Posterior cingulate gyrus (tissue), 11 donors: ENCODE measurements at regions not wholly inside any gene's neighbourhood (a gene's known extent, or its start where the extent isn't known, plus 50 kb on each side); places are given as distances from the start of the nearest gene placed in this dataset.
A peak's percentile ranks its signal among the peaks of the same experiment; 100 is the strongest.
"Not testable (repeated sequence)": the region's sequence is repeated elsewhere in the genome, so short reads cannot be mapped to it uniquely, and the experiment has no call there.

Experiments
- DNase-seq, 10 donors: peaks; one replicate each; pipeline versions ENCODE4 v3.0.0 to v3.0.0-alpha.2; 2020 to 2021; ENCODE audit warnings: mixed read lengths in 3 of 10
- intact Hi-C: fragments of 100-400 bp; cut with DNase I; formaldehyde crosslinking; loops from one replicate; pipeline ENCODE4 v1.15.1; 2023

DNA sequence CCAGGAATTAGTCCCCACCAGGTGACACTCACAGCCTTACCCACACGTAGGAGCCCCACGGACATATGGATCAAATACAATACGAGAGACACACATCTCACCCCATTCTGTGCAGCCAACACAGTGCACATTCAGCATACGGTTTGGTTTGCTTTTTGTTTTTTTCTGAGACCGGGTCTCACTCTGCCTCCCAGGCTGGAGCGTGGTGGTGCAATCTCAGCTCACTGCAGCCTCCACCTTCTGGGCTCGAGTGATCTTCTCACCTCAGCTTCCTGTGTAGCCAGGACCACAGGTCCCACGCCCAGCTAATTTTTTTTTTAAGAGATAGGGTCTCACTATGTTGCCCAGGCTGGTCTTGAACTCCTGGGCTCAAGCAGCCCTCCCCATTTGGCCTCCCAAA is 102.8 kb downstream of the POTEB start:
- intact Hi-C loops, DNase-seq: not testable (repeated sequence)

DNA sequence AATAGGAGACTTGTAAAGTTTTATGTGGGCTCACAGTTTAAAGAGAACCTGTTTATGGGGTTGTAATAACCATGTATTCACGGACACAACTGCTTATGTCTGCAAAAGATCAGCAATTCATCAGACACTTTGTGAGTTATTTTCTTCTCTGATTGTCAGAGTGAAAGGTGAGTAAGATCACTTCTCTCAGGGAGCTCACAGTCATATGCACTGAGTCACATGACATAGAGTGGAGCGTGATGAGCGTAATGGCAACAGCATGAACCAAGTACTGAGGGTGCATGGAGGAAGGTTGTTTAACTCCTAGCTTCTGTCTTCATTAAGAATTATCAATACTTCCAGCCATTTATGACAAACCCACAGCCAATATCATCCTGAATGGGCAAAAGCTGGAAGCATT is 111.0 kb downstream of the POTEB start:
- intact Hi-C loops, DNase-seq: not testable (repeated sequence)

DNA sequence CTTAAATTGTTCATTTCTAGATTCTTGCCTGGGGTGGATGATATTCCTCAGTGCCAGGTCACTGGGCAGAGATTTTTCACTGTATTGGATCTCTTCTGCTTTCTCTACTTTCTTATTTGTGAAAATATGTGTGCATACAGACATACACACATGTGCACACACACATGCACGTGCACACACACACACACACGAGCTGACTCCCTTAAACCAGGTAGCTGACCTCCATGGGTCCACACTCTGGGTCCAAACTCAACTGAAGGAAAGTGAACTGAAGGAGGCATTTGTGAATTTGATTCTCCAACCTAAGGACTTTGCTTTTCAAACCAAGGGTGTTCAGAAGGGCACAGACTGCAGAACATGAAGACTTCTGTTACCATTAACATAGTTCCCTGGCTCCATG is 113.8 kb downstream of the POTEB start:
- DNase-seq, intact Hi-C loops: not testable (repeated sequence)

DNA sequence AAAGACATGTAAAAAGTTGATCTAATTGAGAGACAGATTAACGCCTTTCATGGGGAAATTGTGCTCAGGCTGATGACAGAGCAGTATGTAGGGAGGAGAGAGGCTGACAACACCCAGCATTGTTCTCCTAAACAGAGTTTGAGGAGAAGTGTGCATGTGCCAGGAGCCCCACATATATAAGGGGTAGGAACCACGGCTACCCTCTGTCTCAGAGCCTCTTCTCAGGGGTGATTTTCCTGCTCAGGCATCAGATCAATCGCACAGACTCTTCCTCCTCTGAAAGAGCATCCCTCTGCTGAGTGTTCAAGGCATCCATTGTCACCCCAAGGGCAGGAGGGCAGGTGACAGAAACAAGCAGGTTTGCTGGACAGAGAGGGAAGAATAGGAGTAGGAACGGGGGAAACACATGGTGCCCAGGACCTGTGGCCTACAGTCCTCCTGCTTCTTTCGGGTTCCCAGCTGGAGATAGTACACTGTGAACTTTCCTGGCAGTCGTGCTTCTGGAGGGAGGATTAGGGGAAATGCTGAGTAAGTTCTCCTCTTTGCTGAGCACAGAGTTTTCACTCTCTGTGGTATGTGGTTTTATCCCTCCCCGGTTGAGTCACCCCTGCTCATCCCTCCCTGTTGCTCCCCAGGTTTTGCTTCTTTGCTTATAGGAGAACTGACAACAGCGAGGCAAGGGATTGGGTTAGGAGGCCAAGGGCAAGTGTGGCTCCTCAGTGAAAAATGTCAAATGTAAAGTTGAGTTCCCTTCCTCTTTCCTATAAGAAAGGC is 117.1 kb downstream of the POTEB start:
- intact Hi-C loops = not testable (repeated sequence)
- DNase-seq = peak in 1 of 10 donors; percentile 8

DNA sequence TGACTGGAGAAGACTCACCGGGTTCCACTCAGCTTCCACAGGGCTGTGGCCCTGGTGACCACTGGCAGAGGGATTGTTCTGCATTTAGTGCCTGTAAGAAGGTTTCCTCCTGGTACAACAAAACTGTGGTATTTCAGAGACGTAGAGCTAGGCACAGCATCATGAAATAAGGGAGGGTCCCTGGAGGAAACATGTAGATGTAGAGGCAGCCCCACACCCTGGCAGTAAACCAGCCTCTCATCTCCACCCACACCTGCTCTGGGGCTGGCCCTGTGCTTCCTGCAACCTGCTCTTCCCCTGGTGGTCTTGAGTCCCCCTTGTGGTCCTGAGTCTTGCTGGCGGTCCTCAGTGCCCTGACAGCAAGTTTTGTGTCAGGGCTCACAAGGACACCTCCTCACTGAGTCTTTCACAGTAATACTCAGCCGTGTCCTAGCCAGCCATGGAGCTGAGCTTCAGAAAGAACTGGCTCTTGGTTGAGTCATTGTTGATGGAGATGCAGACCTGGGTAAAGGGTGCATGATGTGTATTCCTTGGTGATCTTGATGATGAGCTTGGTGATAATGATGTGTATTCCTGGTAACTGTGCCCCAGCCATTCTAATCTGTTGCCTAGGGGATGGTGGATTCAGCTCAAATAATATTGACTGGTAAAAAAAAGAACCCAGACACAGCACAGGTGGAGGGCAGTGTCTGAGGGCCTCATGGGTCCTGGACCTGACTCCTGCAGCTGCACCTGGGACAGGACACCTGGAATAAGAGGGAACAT is 118.0 kb downstream of the POTEB start:
- intact Hi-C loops = not testable (repeated sequence)
- peak in 1 of 10 donors; percentile 5 for DNase-seq

DNA sequence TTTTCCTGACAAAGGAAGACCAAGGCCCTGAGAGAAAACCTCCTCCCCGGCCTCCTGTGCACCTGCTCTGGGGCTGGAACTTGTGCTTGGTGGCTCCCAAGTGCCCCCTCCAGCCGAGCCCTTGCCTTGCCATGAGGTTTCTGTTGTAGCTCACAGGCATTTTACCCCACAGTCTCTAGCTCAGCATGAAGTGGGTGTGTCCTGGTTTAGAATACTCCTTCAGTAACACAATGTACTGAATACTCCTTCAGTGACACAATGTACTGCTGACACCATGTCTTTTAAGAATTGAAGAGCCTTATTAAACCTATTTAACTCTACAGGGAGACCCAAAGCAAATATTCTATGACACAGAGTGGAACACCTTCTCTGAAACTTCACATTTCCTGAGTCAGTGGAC is 123.7 kb downstream of the POTEB start:
- intact Hi-C loops, DNase-seq: not testable (repeated sequence)

DNA sequence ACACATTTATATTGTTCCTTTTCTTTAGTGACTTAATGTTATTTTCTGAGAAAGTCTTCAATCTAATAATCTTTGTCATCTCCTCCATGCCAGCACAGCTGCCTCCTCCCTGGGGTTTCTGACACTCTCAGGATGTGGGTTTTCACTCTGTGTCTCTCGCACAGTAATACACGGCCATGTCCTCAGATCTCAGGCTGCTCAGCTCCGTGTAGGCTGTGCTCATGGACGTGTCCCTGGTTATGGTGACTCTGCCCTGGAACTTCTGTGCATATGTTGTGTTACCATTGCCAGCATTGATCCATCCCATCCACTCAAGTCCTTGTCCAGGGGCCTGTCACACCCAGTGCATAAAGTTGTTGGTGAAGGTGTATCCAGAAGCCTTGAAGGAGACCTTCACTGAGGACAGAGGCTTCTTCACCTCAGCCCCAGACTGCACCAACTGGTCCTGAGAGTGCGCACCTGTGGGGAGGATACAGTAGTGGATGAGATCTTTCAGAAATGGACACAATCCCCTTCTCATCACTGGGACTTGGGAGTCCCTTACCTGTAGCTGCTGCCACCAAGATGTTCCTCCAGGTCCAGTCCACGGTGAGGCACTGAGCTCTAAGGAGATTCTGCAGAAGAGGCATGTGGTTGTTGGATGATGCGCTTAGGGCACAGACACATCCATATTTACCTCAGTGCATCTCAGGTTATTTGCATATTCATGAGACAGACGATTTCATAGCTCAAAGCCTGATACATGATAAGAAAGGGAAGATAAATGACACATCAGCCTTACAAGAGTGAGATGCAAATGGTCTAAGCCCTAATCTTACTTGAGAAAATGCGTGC is 125.2 kb downstream of the POTEB start:
- intact Hi-C loops = not testable (repeated sequence)

DNA sequence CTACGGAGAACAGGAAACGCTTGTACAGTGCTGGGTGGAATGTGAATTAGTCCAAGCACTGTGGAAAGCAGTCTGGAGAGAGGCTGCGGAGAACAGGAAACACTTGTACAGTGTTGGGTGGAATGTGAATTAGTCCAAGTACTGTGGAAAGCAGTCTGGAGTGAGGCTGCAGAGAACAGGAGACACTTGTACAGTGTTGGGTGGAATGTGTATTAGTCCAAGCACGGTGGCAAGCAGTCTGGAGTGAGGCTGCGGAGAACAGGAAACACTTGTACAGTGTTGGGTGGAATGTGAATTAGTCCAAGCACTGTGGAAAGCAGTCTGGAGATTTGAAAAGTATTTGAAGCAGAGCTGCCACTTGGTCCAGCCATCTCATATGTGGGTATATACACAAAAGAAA is 128.4 kb downstream of the POTEB start:
- intact Hi-C loops, DNase-seq: not testable (repeated sequence)

More for the DNA sequence above, 125.2 kb downstream of the POTEB start:
- not testable (repeated sequence) for DNase-seq

DNA sequence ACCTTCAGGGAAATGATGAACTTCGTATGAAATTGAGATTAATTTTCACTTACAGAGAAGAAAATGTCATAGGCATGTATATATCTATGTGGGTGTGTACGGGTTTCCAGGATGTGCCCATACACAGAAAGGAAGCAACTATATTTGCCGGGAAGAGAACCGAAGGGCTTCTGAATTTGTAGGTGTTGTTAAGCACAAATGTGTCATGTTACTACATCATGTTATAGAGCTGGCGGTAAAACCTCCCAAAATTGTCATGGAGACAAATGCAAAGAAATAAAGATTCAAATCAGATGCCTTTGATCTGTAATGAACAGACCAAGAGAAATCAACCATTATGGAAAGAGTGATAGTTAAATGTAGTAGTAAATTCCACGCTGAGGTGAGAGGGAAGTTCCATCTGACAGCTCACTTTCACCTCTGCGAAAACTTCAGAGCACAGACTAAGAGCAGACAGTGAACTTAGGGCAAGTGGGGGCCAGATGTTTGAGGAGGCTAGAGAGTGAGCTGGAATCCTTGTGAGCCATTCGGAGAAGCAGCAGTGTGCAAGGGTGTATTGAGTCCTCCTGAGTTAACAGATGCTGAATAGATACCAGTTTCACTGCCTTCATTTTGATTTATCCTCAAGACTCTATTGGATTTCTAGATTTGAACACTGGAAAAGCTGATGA is 133.2 kb downstream of the POTEB start:
- DNase-seq = not testable (repeated sequence)

DNA sequence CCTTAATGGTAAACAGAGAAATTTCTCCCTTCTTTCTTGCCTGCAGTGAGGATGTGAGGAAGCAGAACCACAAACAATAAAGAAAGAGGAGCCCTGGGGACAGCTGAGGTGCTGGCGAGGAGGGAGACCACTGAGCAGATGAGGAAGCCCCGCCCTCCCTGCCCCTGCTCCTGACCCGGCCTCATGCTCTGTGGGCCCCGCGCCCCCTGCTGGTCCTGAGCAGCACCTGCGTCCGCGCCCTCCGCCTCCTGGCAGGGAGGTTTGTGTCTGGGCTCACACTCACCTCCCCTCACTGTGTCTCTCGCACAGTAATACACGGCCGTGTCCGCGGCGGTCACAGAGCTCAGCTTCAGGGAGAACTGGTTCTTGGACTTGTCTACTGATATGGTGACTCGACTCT is 135.5 kb downstream of the POTEB start:
- intact Hi-C loops = not testable (repeated sequence)

More for the DNA sequence above, 133.2 kb downstream of the POTEB start:
- intact Hi-C loops = not testable (repeated sequence)

DNA sequence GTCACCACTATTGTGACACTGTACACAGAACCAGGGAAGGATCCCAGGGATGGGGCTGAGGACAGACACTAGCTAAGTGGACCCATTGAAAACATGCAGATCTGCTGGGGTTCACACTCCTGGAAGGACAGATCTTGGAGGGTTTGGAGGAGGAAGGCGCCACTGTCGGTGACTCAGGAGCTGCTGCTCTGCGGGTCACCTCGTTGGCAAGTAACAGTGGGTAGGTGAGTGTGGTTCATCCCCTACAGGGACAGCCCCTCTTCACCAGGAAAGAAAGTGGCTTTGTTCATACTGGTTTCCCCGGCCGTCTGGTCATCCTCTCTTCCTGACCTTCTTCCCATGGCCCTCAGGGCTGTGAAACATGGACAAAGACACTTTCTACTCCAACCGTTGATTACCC is 139.5 kb downstream of the POTEB start:
- intact Hi-C loops, DNase-seq: not testable (repeated sequence)

More for the DNA sequence above, 135.5 kb downstream of the POTEB start:
- DNase-seq = not testable (repeated sequence)

DNA sequence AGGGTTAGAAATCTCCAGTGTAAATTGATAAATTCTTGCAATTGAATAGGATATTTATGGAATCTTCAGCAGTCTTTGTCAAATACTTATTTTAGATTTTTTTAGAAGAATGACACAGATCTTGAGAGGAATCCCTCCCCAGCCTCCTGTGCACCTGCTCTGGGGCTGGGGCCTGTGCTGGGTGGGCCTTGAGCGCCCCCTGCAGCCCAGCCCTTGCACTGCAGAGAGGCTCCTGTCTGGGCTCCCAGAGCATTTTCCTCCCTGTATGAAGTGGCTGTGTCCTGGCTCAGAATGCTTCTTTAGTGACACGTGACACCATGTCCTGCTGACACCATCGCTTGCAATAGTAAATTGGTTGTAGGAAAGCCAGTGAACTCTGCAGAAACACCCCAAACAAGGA is 141.1 kb downstream of the POTEB start:
- intact Hi-C loops, DNase-seq: not testable (repeated sequence)

DNA sequence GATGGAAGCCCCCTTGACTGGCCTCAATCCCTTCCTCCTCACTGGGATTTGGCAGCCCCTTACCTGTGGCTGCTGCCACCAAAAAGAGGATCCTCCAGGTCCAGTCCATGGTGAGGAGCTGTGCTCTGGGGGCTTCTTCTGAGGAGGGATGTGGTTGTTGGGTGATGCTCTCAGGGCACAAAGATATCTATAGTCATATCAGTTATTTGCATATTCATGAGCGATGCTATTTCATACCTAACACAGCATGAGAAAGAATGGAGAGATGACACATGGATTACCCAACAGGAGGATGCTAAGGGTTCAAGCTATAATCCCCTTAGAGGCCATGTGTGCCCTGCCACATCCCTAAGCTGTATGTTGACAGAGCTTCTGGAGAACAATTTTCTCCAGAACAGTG is 141.7 kb downstream of the POTEB start:
- intact Hi-C loops = not testable (repeated sequence)

DNA sequence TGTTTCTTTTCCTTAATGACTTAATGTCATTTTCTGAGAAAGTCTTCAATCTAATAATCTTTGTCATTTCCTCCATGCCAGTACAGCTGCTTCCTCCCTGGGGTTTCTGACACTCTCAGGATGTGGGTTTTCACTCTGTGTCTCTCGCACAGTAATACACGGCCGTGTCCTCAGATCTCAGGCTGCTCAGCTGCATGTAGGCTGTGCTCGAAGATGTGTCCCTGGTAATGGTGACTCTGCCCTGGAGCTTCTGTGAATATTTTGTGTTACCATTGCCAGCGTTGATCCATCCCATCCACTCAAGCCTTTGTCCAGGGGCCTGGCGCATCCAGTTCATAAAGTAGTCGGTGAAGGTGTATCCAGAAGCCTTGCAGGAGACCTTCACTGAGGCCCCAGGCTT is 142.2 kb downstream of the POTEB start:
- DNase-seq, intact Hi-C loops: not testable (repeated sequence)

More for the DNA sequence above, 141.7 kb downstream of the POTEB start:
- not testable (repeated sequence) for DNase-seq

DNA sequence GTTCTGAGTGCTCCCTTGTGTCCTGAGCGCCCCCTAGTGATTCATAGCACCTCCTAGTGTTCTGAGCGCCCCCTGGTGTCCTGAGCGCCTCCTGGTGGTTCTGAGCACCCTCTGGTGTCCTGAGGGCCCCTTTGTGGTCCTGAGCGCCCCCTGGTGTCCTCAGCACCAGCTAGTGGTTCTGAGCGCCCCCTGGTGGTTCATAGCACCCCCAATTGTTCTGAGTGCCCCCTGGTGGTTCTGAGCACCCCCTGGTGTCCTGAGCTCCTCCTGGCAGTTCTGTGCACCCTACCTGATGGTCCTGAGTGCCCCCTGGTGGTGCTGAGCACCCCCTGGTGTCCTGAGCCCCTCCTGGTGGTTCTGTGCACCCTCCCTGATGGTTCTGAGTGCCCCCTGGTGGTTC is 146.0 kb downstream of the POTEB start:
- DNase-seq, intact Hi-C loops: not testable (repeated sequence)

DNA sequence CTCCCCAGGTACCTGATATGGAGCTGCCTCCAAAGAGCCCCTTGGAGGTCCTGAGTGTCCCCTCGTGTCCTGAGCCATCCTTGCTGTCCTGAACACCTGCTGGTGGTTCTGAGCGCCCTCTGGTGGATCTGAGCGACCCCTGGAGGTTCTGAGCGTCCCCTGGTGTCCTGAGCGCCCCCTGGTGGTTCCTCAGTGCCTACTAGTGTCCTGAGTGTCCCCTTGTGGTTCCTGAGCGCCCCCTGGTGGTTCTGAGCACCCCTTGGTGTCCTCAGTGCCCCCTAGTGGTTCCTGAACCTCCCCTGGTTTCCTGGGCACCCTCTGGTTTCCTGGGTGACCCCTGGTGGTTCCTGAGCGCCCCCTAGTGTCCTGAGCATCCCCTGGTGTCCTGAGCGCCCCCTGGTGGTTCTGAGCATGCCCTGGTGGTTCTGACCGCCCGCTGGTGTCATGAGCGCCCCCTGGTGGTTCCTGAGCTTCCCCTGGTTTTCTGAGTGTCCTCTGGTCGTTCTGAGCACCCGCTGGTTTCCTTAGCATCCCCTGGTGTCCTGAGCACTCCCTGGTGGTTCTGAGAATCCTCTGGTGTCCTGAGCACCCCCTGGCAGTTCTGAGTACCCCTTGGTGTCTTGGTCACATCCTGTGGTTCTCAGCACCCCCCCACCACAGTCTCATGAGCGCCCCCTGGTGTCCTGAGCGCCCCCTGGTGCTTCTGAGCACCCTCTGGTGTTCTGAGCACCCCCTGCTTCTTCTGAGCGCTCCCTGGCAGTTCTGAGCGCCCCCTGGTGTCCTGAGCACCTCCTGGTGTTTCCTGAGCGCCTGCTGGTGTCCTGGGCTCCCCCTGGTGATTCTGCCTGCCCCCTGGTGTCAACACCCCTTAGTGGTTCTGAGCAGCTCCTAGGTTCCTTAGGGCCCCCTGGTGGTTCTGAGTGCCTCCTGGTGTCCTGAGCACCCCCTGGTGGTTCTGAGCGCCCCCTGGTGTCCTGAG is 146.8 kb downstream of the POTEB start:
- intact Hi-C loops, DNase-seq: not testable (repeated sequence)

DNA sequence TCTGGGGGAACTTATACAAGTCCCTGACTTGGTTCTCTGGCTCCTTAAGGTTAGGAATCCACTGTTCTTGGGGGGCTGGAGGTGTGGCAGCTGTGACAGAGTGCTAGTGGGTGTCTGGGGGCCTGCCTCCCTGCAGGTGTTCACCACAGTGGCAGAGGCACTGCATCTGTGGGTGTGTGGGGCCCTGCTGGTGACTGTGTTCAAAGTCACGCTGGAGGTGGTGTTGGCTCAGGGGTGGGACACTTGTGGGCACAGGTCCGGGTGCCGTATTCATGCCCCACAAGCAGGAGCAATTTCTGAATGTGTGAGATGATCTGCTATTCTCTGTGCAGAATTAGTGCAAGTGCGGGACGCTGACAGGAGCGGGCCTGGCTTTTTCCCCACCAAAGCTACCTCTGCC is 152.5 kb downstream of the POTEB start:
- DNase-seq, intact Hi-C loops: not testable (repeated sequence)

DNA sequence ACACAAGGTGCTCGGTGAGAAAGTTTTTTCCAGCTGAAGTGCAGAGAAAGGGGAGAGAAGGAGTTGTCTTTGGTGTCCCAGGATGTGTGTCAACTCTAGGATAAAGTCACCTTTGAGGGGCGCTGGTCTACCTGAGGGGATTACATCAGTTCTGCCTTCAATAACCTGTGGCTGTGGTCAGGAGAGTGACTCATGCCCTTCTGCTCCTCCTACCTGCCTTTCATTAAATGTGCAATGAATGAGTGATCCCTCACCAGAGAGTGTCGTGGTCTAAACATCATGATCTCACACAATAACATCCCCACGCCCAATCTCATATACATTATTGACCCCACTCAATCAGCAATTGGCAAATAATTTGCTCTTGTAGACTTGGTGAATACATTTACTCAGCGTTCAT is 156.4 kb downstream of the POTEB start:
- intact Hi-C loops, DNase-seq: not testable (repeated sequence)

DNA sequence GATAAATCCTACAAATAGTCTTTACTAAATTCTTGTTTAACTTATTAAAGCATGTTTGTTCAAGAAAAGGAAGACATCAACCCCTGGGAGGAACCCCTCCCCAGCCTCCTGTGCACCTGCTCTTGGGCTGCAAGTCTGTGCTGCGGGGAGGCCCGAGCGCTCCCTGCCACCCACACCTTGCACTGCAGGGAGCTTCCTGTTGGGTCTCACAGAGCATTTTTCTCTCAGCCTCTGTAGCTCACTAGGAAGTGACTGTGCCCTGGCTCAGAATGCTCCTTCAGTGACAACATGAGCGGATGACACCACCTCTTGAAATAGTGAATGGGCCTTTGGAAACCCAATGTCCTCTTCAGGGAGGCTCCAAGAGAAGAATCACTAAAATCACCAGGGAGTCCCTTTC is 158.8 kb downstream of the POTEB start:
- DNase-seq, intact Hi-C loops: not testable (repeated sequence)
